ENCODE measurements at regions not wholly inside any gene's neighbourhood (a gene's known extent, or its start where the extent isn't known, plus 50 kb on each side); places are given as distances from the start of the nearest gene placed in this dataset.

DNA sequence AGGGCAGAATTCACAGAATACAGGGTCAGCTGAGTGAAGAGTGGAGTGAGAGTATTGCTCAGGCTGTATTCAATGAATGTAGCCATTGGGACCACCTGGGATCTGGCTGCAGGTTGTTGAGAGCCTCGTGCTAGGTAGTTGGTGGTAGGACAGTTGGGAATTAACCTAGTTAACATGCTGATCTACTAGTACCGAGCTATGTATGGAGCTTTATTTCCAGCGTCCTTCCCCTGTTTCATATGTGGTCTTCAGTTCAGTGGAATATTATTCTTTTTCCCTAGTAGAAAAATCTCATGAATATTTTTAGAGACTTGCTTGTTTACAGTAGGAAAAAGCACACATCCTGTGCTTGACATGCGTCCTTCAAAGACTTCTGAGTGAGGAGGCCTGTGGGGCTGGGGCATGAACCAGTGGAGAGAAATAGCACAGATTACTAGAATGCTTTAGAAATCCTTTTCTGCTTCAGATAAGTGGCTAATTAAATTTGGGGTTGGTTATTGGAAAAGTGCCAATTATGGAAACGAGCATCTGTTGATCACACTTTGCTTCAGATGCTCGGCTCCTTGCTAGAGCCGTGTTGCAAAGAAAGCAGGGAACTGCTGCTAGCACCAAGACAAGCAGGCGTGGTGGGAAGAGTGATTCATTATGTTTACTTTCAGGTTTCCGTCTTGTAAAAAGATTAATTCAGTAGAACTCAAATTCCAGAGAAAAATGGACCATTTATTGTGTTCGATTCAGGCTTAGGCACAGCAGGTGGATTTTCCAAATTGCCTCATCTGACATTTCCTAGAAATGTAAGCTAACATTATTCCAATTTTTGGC is 53.6 kb downstream of the ARF6 start:
- Histone ChIP-seq H3K27me3 (ENCODE audit: insufficient read depth, low read length) (no peaks in the 10 kb centered on the region), H3K79me2 (ENCODE audit: insufficient read depth, low read length) (no peaks in the 10 kb centered on the region), H4K20me1 (ENCODE audit: insufficient read depth, low read length) (no peaks in the 10 kb centered on the region), H3F3A (ENCODE audit: insufficient read depth, low read length) (no peaks in the 10 kb centered on the region), H3K9ac (ENCODE audit: low read length) (no peak overlapping the region), H3K36me3 (ENCODE audit: insufficient read depth, low read length) (no peaks in the 10 kb centered on the region; the same call in 1 of the 2 replicates), H3K9me3 (ENCODE audit: low read length) (0 out of 2 replicates have a peak, but pooled peaks cover 8% of the 10 kb centered on the region), H3K4me2 (ENCODE audit: low read length) (no peak overlapping the region), H3K27ac (ENCODE audit: low read depth, low read length, poor library complexity, severe bottlenecking) (no peak overlapping the region), H3K9me2 (ENCODE audit: low read depth, low read length) (no peaks in the 10 kb centered on the region), H2AFZ (ENCODE audit: low read length) (no peak overlapping the region), H3K4me3 (ENCODE audit: low read depth, low read length, poor library complexity, severe bottlenecking) (no peak overlapping the region), H3K4me1 (ENCODE audit: insufficient read depth, low read length, severe bottlenecking) (peaks cover 16% of the 10 kb centered on the region)
- TF ChIP-seq EZH2 (IDR thresholded peaks at IDR 0.05; ENCODE audit: borderline replicate concordance, low read length), result no peak
- no peak for TF ChIP-seq CTCF (IDR thresholded peaks at IDR 0.05; ENCODE audit: low read length)

DNA sequence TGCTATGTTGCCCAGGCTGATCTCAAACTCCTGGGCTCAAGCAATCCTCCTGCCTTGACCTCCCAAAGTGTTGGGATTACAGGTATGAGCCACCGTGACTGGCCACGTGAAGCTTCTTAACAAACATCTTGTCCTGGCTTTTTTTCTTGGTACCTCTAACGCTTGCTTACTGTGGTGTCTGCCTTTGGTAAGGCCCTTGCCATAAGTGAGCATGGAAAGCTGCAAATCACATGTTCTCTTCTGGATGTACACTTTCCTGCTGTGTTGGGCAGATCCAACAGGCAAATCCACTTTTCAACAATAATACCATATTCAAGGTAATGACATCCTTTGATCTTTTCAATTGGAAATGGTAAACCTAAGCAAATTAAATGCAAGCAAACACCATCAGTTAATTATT is 54.6 kb downstream of the ARF6 start:
- no peak overlapping the region for H3K9ac ChIP-seq (ENCODE audit: low read length)
- no peak overlapping the region for H3K4me2 ChIP-seq (ENCODE audit: low read length)
- H4K20me1 ChIP-seq (ENCODE audit: insufficient read depth, low read length), result no peaks in the 10 kb centered on the region
- H3K4me1 ChIP-seq (ENCODE audit: insufficient read depth, low read length, severe bottlenecking), result peaks cover 16% of the 10 kb centered on the region
- H3K27ac ChIP-seq (ENCODE audit: low read depth, low read length, poor library complexity, severe bottlenecking), result no peak overlapping the region
- H3K79me2 ChIP-seq (ENCODE audit: insufficient read depth, low read length), result no peaks in the 10 kb centered on the region
- H3K9me2 ChIP-seq (ENCODE audit: low read depth, low read length), result no peaks in the 10 kb centered on the region
- no peaks in the 10 kb centered on the region for H3F3A ChIP-seq (ENCODE audit: insufficient read depth, low read length)
- no peaks in the 10 kb centered on the region for H3K36me3 ChIP-seq (ENCODE audit: insufficient read depth, low read length)
- 0 out of 2 replicates have a peak, but pooled peaks cover 4% of the 10 kb centered on the region for H3K9me3 ChIP-seq (ENCODE audit: low read length)
- no peak overlapping the region for H3K4me3 ChIP-seq (ENCODE audit: low read depth, low read length, poor library complexity, severe bottlenecking)
- H2AFZ ChIP-seq (ENCODE audit: low read length), result no peak overlapping the region
- TF ChIP-seq CTCF (IDR thresholded peaks at IDR 0.05; ENCODE audit: low read length), result no peak
- TF ChIP-seq EZH2 (IDR thresholded peaks at IDR 0.05; ENCODE audit: borderline replicate concordance, low read length), result no peak
- H3K27me3 ChIP-seq (ENCODE audit: insufficient read depth, low read length), result no peaks in the 10 kb centered on the region

- no peaks in the 10 kb centered on the region for H3K36me3 ChIP-seq (ENCODE audit: insufficient read depth, low read length)
- no peak overlapping the region for H3K9ac ChIP-seq (ENCODE audit: low read length)
- H3K4me3 ChIP-seq (ENCODE audit: low read depth, low read length, poor library complexity, severe bottlenecking), result no peak overlapping the region
- TF ChIP-seq EZH2 (IDR thresholded peaks at IDR 0.05; ENCODE audit: borderline replicate concordance, low read length) (no peak), CTCF (IDR thresholded peaks at IDR 0.05; ENCODE audit: low read length) (no peak)
- H4K20me1 ChIP-seq (ENCODE audit: insufficient read depth, low read length), result no peaks in the 10 kb centered on the region
- no peaks in the 10 kb centered on the region for H3K79me2 ChIP-seq (ENCODE audit: insufficient read depth, low read length)
- H3K9me3 ChIP-seq (ENCODE audit: low read length), result no peaks in the 10 kb centered on the region
- no peaks in the 10 kb centered on the region for H3F3A ChIP-seq (ENCODE audit: insufficient read depth, low read length)
- no peak overlapping the region for H2AFZ ChIP-seq (ENCODE audit: low read length)
- no peaks in the 10 kb centered on the region for H3K27me3 ChIP-seq (ENCODE audit: insufficient read depth, low read length)
- H3K4me2 ChIP-seq (ENCODE audit: low read length), result no peak overlapping the region
- H3K27ac ChIP-seq (ENCODE audit: low read depth, low read length, poor library complexity, severe bottlenecking), result no peak overlapping the region
- H3K9me2 ChIP-seq (ENCODE audit: low read depth, low read length), result no peaks in the 10 kb centered on the region
- H3K4me1 ChIP-seq (ENCODE audit: insufficient read depth, low read length, severe bottlenecking), result peaks cover 16% of the 10 kb centered on the region
Measured at GRCh38 chr14:49950275-49951228, 57.7 kb downstream of the ARF6 start.
